Activated CD8-positive, alpha-beta memory T cell treated with anti-CD3 and anti-CD28 coated beads, Interleukin-2, amount 10 ng/mL, durations not matched to agents 7 days and 5 days (primary cell): ENCODE measurements at regions not wholly inside any gene's neighbourhood (a gene's known extent, or its start where the extent isn't known, plus 50 kb on each side); places are given as distances from the start of the nearest gene placed in this dataset.

Source experiments
- ATAC-seq: fragments of 150-1000 bp; cut with Tn5 transposase; one replicate; pipeline ENCODE4 v1.10.0; 2021; ENCODE audit warnings: moderate library complexity
- CTCF ChIA-PET: fragments of 350-600 bp; sonication (Branson Sonifier 250); formaldehyde crosslinking; loops from one replicate; lab custom pipeline; 2021; ENCODE audit warnings: antibody characterized with exemption; lab: Charles Lee
- DNase-seq: peaks from one replicate; pipeline ENCODE4 v3.0.0-alpha.2; 2020
- H3K27ac Mint-ChIP-seq: one replicate; pipeline ENCODE4 v1.8.0; 2021; ENCODE audit warnings: mild to moderate bottlenecking, mixed read lengths
- H3K27me3 Mint-ChIP-seq: one replicate; pipeline ENCODE4 v1.8.0; 2021; ENCODE audit warnings: mixed read lengths
- H3K36me3 Mint-ChIP-seq: one replicate; pipeline ENCODE4 v1.8.0; 2021; ENCODE audit warnings: mild to moderate bottlenecking, mixed read lengths
- H3K4me1 Mint-ChIP-seq: one replicate; pipeline ENCODE4 v1.8.0; 2021; ENCODE audit warnings: mixed read lengths
- H3K4me3 Mint-ChIP-seq: one replicate; pipeline ENCODE4 v1.8.0; 2021; ENCODE audit warnings: mild to moderate bottlenecking, moderate library complexity, mixed read lengths
- H3K9me3 Mint-ChIP-seq: one replicate; pipeline ENCODE4 v1.8.0; 2022; ENCODE audit warnings: low read depth, mixed read lengths

DNA sequence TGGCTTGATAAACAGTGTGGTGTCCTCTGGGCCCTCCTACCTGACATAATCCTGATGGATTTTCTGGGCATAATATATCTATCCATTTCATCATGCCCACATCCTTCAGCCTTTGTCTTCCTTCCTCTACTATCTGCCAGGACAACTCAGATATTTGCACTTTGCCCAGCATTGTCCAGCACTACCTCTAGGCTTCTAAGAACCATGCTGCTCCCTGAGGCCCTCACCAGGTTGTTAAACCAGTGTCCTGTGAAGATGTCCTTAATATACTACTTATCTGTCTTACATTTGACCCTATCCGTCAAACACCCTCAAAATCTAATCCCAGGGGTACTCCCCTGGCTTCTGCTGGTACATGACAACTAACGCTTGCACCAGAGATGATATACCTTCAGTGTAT lies 58.2 kb upstream of the MAML3 start:
- H3K4me1 Mint-ChIP-seq: no peaks in the 10 kb centered on the region
- H3K36me3 Mint-ChIP-seq: no peaks in the 10 kb centered on the region
- no peaks in the 10 kb centered on the region for H3K9me3 Mint-ChIP-seq
- ATAC-seq (no peak), DNase-seq (no peak)
- H3K4me3 Mint-ChIP-seq: no peak overlapping the region
- no peak overlapping the region for H3K27ac Mint-ChIP-seq
- peaks cover 47% of the 10 kb centered on the region for H3K27me3 Mint-ChIP-seq
- CTCF ChIA-PET: interaction anchor here (1.4 kb wide), 1 partner anchor 14 kb away, joined by 3 read pairs; no protein-coding TSS in a partner anchor

DNA sequence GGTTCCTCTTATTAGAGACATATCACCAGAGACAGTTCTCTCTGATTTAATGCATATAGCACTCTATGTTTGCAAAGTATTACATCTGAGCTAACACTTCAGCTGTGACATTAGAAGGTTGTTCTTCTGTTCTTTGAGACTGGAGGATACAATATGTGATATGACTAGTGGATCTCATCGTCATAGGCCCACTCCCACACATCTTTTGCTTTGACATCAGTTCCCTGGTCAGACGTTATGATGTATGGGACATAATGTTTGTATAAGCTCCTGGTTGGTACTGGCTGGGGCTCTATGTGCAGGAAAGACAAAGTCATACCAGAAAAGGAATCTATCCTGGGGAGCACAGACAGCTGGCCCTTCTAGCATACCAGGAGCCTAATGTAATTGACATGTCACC lies 57.7 kb upstream of the MAML3 start:
- H3K27ac Mint-ChIP-seq: no peak overlapping the region
- H3K27me3 Mint-ChIP-seq: peaks cover 49% of the 10 kb centered on the region
- ATAC-seq: no peak
- H3K36me3 Mint-ChIP-seq: no peaks in the 10 kb centered on the region
- CTCF ChIA-PET: interaction anchor here (0.8 to 1.4 kb wide), 2 partner anchors 15 to 141 kb away, joined by 3 read pairs; no protein-coding TSS in a partner anchor
- DNase-seq: no peak
- H3K4me3 Mint-ChIP-seq: no peak overlapping the region
- H3K4me1 Mint-ChIP-seq: no peaks in the 10 kb centered on the region
- H3K9me3 Mint-ChIP-seq: no peaks in the 10 kb centered on the region

DNA sequence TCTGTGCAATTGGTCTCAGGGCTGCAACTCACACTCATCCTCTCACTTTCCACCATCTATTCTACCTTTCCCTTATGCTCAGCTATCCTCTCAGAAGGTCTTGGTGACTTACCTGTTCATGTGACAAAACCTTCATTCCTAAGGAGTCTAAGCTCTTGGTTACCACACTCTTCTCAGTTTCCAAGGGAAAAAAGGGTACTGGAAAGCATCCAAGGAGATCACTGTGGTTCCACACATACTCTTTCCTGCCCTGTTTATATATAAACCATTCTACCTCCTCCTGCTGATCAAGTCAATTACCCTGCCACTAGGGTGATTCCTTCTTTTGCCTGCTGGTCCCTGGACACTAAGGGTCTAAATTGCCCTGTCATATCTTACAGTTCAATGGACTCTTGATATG lies 57.2 kb upstream of the MAML3 start:
- no peak for ATAC-seq
- Mint-ChIP-seq H3K27ac (no peak overlapping the region), H3K9me3 (no peaks in the 10 kb centered on the region), H3K4me3 (no peak overlapping the region), H3K36me3 (no peaks in the 10 kb centered on the region), H3K27me3 (peaks cover 52% of the 10 kb centered on the region), H3K4me1 (no peaks in the 10 kb centered on the region)
- DNase-seq: no peak
- CTCF ChIA-PET: interaction anchor here (0.8 to 1.4 kb wide), 2 partner anchors 15 to 141 kb away, joined by 3 read pairs; no protein-coding TSS in a partner anchor

DNA sequence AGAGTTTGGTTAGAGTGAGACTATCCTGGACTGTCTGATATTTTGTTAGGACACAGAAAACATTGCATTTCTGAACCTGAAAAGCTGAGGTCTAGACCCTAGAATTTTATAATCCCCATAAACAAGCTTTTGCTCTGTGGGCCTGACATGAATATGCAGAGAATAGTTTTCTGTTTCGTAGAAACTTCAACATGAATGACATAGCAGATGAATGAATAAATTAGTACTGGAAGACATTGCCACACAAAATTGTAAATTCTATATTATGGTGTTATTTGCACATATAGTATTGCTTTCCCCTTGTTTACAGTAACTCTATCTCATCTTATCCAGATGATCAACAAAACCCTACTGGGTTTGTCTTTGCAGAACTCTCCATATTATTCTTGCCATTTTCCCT lies 54.9 kb upstream of the MAML3 start:
- ATAC-seq (no peak), DNase-seq (no peak)
- Mint-ChIP-seq H3K27me3 (peaks cover 59% of the 10 kb centered on the region), H3K4me1 (no peaks in the 10 kb centered on the region), H3K4me3 (no peak overlapping the region), H3K36me3 (no peaks in the 10 kb centered on the region), H3K9me3 (no peaks in the 10 kb centered on the region), H3K27ac (no peak overlapping the region)
- CTCF ChIA-PET: no interaction called here
